IPS-NIHi7 (cell line): ENCODE measurements at regions not wholly inside any gene's neighbourhood (a gene's known extent, or its start where the extent isn't known, plus 50 kb on each side); places are given as distances from the start of the nearest gene placed in this dataset.

Experiments
- DNase-seq: peaks from one replicate; pipeline ENCODE4 v3.0.0; 2012; ENCODE audit warnings: mixed read lengths; ENCODE audit errors: extremely low spot score

DNA sequence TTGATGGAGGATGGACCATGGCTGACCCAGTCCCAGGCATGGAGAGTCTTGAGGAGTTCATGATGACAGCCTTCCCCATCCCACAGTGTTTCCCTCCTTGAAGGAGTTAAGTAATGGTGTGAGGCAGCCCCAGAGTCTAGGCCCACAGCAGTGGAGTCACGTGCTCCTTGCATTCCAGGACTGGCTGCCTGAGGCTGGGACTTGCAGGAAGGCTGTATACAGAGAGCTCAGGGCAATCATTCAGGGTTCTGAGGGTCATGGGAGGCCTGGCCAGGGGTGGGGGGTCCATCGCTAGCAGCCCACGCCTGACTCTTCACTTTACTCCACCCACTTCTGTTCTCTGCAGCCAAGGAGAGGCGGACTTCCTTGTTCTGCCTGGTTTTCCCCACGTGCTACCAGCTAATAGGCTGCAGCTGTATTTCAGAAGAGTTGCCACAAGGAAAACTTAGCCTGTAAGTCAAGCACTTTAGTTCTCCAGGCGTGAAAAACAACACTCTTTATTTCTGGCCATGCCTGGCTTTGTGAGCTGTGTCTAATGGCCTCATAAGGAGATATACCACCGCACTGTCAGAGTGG is 272.5 kb downstream of the DHX35 start:
- DNase-seq = no peak

- no peak for DNase-seq
Observed at GRCh38 chr20:39233755-39234154, 271.6 kb downstream of the DHX35 start.

DNA sequence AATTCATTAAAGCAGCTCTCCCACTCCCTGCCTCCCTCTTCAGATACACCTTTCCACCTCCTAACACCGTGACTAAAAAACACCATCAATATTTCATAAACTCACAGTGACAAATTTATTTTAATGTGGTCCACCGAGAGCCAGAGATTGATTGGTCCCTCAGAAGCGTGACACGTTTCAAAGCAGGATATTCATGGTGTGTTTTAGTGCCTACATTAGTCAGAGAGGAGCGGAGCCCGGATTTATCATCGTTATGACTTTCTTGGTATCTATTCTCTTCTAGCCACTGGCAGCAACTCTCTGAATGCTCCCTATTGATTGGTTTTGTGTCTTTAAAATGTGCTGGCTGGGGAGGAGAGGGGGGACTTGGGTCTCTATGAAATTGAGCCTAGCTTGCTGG is 265.3 kb downstream of the DHX35 start:
- no peak for DNase-seq

DNA sequence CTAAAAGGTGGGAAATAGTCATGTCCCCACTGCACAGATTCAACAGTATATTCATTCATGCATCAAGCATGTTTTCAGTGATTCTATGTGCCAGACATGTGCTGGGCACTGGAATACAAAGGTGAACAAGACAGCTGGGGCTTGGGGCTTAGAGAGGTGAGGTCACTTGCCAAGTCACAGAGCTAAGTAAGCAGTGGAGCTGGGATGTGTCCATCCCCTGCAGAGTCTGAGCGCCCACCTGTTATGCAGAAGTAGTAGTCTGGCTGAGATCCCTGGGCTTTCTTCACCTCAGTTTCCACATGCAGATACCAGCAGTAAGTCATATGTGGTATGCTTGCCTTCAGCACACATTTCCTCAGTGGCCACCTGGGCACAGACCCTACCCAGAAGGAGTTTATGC is 263.8 kb downstream of the DHX35 start:
- no peak for DNase-seq

- no peak for DNase-seq
Observed at GRCh38 chr20:39225536-39225935, 263.4 kb downstream of the DHX35 start.

DNA sequence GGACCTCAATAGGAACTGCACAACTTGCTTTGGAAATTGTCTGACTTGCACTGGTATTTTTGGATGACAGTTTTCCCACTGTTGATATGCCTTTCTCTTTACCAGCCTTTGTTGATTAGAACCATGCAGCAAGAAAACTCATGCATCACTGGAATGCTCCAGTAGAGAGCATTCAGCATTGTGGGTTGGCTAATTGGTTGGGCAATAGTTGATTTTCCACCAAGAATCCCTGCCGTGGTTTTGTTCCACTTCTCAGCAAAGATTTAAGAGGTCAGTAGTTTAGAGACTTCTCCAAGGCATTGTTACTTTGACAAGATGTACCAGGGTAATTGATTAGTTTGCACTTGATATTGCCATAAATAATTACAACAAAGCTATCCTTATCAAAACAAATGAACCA is 260.0 kb downstream of the DHX35 start:
- DNase-seq = no peak

- no peak for DNase-seq
Observed at GRCh38 chr20:39216195-39216594, 254.1 kb downstream of the DHX35 start.

DNA sequence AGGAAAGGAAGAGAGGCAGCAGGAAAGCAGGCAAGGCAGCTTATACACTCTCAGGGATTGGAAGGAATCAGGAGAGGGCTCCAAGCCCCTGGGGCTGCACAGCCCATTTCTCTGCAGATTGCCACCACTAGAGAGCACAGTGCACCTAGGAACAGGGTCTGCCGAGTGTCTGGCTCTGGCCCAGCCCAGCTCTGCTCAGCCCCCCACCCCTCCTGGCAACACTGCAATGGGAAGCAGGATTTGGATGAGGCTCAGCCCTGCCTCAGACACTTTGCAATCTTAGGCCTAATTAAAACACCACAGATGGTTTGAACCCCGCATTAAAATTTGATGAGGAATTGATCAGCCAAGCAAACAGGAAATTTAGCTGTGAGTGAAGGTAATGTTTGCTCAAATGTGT is 252.7 kb downstream of the DHX35 start:
- DNase-seq = peak; percentile 72

DNA sequence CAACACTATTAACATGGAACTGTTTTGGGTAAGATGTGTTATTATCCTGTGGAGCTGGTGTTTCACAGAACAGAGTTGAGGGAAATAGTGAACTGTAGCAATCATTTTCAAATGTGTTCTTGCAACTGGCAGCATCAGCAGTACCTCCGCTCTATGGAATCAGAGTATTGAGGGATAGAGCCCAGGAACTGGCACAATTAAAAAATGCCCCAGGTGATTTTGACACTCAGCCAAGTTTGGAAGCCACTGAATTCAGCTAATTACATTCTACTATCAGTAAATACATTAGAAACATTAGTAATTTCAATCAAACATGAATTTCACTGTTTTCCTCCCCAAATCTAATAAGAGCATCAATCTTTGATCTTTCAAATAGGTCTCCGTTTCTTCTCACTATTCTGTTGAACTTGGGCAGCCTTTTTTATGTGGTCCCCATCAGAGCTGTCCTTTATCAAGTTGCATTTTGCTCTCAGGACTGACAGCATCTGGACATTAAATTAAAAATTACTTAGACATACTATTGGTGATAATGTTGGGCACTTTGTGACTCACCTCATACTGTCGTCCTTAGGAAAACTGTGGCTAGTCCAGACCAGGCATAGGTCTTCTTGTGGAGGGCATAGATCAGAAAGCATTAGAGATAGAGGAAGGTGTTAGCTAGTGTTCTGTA is 251.5 kb downstream of the DHX35 start:
- DNase-seq = no peak

DNA sequence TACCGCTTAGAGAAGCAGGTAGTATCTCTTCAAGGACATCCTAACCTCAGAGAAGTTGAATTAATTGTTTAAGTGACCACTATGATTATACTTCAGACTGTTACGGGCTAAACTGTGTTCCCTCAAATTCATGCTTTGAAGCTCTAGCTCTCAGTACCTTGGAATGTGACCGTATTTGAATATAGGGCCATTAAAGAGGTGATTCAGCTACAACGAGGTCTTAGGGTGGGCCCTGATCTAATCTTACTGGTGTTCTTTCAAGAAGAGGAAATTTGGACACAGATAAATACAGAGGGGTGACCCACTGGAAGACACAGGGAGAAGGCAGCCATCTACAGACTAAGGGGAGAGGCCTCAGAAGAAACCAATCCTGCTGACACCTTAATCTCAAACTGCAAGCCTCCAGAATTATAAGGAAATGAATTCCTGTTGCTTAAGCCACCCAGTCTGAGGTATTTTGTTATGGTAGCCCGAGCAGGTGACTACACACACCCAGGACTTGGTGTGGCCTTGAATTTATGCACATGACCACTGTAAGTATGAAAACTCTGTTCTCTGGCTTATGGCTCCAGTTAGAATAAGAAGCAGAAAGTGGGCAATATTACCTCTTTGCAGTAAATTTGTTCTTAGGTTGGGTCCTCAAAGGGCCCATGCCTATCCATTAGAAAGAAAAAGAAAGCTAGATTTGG is 249.1 kb downstream of the DHX35 start:
- no peak for DNase-seq

DNA sequence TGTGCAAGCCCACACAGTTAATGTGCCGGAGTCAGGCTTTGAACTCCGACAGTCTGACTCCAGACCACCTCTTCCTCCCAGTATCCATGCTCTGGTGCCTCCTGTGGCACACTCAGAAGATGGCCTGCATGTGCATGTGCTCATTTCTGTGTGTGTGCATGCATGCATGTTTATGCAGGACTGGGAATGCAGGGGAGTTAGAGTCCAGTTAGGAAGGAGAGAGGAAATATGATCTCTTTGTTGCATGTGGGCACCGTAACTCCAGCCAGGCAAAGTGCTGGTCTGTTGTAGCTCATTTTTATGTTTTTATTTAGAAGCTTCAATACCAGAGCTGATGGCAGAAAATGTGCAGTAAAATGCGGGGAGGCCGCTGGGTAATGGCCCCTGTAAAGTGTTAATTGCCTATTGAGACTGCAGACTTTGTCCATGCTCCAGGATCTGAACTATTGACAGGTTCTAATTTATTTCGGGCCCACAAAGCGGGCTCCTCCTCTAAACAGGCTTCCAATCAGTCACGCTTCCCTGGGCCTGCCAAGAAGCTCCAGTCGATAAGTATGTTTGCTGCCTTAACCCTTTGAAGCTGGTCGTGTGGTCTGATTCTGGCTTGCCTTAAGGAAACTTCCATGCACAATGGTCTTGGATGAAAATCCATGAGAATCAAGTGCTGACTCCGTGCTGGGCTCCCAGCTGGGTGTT is 248.3 kb downstream of the DHX35 start:
- no peak for DNase-seq

DNA sequence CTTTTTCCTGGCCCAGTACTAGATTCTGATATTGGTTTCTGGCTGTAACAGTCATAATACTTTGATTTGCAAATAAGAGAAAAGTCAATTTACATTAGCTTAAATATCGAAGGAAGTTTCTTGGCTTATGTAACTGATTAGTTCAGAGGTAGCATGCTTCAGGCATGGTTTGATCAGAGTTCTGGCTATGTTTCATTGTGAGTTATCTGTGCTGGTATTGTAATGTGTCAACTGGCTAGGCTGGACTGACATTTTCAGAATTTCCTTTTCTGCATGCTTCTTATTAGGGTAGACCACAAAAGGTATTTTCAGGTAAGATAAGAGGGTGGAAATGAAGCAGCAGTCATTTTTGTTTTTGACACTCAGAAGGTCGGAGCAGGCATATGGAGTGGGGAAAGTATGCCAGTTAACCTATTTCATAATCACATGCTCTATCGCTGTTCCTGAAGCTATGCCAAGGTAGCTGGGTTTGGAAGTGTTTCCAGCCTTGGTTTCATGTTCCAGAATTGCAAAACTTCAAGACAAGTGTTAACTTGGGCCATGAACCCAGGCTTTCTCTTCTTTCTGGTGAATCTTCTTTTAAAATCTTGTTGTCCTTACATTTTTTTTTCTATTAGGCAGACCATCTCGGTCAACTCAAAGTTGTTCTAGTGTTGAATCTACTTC is 244.9 kb downstream of the DHX35 start:
- no peak for DNase-seq

DNA sequence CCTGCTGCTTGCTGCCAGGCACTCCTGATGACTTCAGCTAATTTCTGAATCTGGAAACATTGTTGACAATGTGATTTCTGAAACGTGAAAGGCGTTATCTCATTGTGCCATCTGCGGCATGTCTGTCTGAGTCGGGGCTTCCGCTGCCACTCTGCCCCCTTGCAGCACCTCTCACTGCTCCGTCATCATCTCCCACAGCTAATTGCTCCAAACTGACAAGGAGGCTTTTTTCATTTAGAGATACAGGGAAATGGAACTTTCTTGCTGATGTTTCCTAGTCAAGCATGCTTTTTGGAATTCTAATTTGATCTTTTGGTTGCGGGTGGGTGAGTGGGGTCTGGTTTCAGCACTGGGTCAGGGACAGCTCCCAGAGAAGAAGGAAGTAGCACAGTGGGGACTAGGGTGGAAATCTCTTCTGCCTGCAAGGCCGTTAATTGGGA is 233.5 kb downstream of the DHX35 start:
- peak; percentile 62 for DNase-seq

GRCh38 chr20:39190666-39191570 is 228.8 kb downstream of the DHX35 start:
- peak; percentile 37 for DNase-seq

DNA sequence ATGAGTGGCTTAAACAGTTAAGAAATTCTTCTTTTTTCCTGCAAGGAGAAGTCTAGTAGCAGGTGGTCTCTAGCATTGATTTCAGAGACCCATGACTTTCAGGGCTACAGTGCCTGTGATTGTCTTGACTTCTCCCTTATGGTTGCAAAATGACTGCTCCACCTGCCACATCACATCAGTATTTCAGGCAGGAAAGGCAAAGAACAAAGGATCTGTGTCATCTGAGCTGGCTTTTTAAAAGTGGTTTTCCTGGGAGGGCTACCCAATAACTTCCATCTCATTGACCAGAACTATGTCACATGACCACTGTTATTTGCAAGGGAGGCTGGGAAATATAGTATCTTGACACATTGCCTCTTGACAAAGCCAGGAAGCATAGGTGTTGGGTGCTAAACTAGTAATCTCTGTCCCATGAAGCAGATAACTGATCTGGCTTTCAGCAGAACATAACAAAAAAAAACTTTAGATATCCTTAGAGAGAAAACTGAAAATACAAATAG is 226.2 kb downstream of the DHX35 start:
- no peak for DNase-seq

DNA sequence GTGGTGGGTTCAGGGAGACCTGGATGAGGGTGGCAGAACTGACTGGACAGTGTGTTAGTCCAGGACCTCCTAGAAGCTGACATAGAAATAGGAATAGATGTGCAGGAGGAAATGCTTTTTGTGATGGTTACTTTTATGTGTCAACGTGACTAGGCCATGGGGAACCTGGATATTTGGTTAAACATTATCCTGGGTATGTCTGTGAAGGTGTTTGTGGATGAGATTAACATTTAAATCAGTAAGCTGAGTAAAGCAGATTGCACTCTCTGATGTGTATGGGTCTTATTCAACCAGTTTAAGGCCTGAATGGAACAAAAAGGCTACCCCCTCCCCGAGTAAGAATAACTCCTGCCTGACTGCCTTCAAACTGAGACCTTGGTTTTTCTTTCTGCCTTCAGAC is 219.3 kb downstream of the DHX35 start:
- no peak for DNase-seq

GRCh38 chr20:39176457-39176856 is 214.3 kb downstream of the DHX35 start:
- no peak for DNase-seq

DNA sequence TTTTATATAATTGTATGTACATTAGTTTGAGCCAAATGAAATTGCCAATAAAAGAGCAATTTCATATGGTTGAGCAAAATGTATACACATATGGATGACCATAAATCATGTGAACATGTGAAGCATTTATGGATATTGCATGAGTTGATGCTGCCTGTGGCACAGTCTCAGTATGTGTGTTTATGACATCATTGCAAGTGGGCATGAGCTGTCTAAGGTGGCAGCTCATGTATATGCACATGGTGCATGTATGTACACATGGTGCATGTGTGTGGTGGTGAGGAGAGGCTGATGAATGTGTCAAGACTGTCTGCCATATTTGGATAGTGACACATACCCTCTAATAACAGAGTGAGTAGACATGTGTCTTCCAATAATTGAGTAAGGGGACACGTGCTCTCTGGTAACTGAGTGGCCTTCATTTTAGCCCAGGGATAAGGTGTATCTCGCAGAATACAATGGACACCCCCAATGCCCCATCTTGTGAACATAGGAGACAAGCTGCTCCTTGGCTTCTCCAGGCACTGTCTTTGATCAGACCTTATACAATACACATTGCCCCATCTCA is 208.8 kb downstream of the DHX35 start:
- DNase-seq = no peak

- DNase-seq = no peak
Observed at GRCh38 chr20:39165099-39165498, 203.0 kb downstream of the DHX35 start.

DNA sequence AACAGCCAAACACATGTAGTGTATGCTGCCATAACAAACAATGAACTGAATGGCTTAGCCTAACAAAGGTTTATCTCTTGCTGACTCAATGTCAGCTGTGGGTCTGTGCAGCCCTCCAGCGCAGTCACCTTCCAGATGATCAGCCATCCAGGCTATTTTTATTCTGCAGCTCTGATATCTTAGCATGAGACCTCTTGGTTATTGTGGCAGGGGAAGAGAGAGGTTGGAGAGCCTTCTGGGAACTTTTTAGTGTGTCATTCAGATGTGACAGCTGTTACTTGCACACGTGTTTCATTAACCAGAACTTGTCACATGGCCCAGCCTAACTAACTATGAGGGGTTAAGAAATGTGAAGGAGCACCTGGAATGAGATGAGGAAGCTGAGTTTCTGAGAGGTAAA is 202.5 kb downstream of the DHX35 start:
- no peak for DNase-seq

DNA sequence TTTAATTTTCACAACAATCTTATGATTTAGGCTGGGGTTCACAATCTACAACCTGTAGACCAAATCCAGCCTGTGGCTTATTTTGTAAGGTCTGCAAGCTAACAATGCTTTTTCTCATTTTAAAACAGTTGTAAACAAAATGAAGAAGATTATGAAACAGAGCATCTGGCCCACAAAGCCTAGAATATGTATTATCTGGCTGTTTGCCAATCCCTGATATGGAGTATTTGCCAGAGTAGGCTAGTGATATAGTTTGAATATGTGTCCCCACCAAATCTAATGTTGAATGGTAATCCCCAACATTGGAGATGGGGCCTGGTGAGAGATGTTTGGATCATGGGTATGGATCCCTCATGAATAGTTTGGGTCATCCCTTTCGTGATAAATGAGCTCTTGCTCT is 201.8 kb downstream of the DHX35 start:
- DNase-seq = no peak
